Activated CD8-positive, alpha-beta T cell treated with anti-CD3 and anti-CD28 coated beads, Interleukin-2, amount 10 ng/mL, durations not matched to agents 7 days and 5 days (primary cell): ENCODE measurements at regions not wholly inside any gene's neighbourhood (a gene's known extent, or its start where the extent isn't known, plus 50 kb on each side); places are given as distances from the start of the nearest gene placed in this dataset.

ENCODE experiments used
- ATAC-seq: fragments of 150-1000 bp; cut with Tn5 transposase; one replicate; pipeline ENCODE4 v1.10.0; 2021; ENCODE audit warnings: moderate library complexity
- CTCF ChIA-PET: fragments of 350-600 bp; sonication (Branson Sonifier 250); formaldehyde crosslinking; loops from one replicate; lab custom pipeline; 2021; ENCODE audit warnings: antibody characterized with exemption; lab: Charles Lee
- POLR2A ChIA-PET: fragments of 350-600 bp; sonication (Branson Sonifier 250); formaldehyde crosslinking; loops from one replicate; lab custom pipeline; 2021; ENCODE audit warnings: antibody characterized with exemption; lab: Charles Lee
- DNase-seq: peaks from one replicate; pipeline ENCODE4 v3.0.0-alpha.2; 2020
- H3K27ac Mint-ChIP-seq: one replicate; pipeline ENCODE4 v1.8.0; 2021; ENCODE audit warnings: mild to moderate bottlenecking, mixed read lengths
- H3K27me3 Mint-ChIP-seq: one replicate; pipeline ENCODE4 v1.8.0; 2021; ENCODE audit warnings: low read depth, mixed read lengths
- H3K36me3 Mint-ChIP-seq: one replicate; pipeline ENCODE4 v1.8.0; 2021; ENCODE audit warnings: low read depth, mixed read lengths
- H3K4me1 Mint-ChIP-seq: one replicate; pipeline ENCODE4 v1.8.0; 2021; ENCODE audit warnings: low read depth, mixed read lengths
- H3K4me3 Mint-ChIP-seq: one replicate; pipeline ENCODE4 v1.8.0; 2021; ENCODE audit warnings: mild to moderate bottlenecking, mixed read lengths
- H3K9me3 Mint-ChIP-seq: one replicate; pipeline ENCODE4 v1.8.0; 2022; ENCODE audit warnings: mixed read lengths; ENCODE audit not compliant: insufficient read depth

DNA sequence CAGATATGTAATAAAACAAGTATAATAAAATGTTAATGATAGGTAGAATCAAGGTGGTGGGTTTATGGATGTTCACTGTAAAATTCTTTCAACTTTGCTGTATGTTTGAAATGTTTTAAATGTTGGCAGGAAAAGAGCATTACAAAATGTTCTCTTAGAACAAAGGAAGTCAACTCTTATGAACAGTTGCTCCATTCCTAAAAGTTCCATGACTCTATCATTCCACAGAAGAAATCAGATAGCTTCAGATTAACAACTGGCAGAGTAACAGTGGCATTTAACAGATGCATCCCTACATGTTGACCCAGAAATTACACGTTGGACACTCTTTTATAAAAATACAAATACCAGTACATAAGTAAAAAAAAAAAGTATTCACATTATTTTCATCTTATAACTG lies 2023.7 kb downstream of the ARAP2 start:
- H3K4me3 Mint-ChIP-seq, result no peak overlapping the region
- POLR2A ChIA-PET, result no interaction called here
- no peak for ATAC-seq

DNA sequence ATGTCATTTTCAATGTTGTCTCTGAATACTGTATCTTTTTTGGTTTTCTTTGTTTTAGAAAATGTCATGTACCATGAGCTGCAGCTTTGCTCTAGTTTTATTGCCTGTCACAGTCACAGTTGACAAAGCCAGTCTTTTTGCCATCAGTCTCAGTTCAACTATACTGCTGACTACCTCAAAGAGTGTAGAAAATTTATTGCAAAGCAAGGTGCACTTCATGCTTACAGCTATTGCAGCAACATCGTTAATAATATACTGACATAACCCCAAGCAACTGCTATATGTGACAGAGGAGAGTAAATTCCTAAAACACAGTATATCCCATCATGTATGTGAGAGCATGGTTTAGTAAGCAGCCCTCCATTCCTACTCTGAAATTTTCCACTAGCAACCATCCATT lies 2022.3 kb downstream of the ARAP2 start:
- no peaks in the 10 kb centered on the region for H3K27me3 Mint-ChIP-seq
- DNase-seq, result no peak
- no peaks in the 10 kb centered on the region for H3K36me3 Mint-ChIP-seq
- H3K27ac Mint-ChIP-seq, result no peak overlapping the region
- H3K9me3 Mint-ChIP-seq, result peaks cover 7% of the 10 kb centered on the region
- POLR2A ChIA-PET, result no interaction called here
- ATAC-seq, result no peak
- H3K4me3 Mint-ChIP-seq, result no peak overlapping the region
- CTCF ChIA-PET, result no interaction called here
- H3K4me1 Mint-ChIP-seq, result no peaks in the 10 kb centered on the region

More for the DNA sequence above, 2023.7 kb downstream of the ARAP2 start:
- H3K4me1 Mint-ChIP-seq, result no peaks in the 10 kb centered on the region
- DNase-seq, result no peak
- H3K27me3 Mint-ChIP-seq, result no peaks in the 10 kb centered on the region
- H3K27ac Mint-ChIP-seq, result no peak overlapping the region
- CTCF ChIA-PET, result no interaction called here
- no peaks in the 10 kb centered on the region for H3K36me3 Mint-ChIP-seq
- peaks cover 7% of the 10 kb centered on the region for H3K9me3 Mint-ChIP-seq

GRCh38 chr4:34236118-34236517 lies 2008.2 kb downstream of the ARAP2 start:
- ATAC-seq (no peak), DNase-seq (no peak)
- Mint-ChIP-seq H3K36me3 (no peaks in the 10 kb centered on the region), H3K4me1 (no peaks in the 10 kb centered on the region), H3K9me3 (peaks cover 7% of the 10 kb centered on the region), H3K27me3 (no peaks in the 10 kb centered on the region), H3K27ac (no peak overlapping the region), H3K4me3 (no peak overlapping the region)
- POLR2A ChIA-PET, result no interaction called here
- CTCF ChIA-PET, result no interaction called here

DNA sequence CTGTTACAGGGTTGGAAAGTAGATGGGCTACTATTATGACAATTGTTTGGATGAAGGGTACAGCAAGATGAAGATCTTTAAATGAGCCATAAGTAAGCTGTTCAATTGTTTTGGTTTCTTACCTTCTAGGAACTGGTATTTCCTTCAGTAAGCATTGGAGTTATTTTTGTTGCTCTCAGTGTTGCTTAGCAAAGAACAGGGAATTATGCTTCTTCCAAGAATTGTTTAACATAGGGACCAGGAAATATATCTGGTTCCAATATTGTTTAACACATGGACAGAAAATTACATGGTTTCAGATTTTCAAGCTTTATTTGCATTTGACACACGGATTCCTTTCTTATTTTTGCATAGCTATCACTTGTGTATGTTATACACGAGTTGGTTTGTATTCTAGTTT lies 1999.0 kb downstream of the ARAP2 start:
- H3K4me1 Mint-ChIP-seq, result no peaks in the 10 kb centered on the region
- no peak for ATAC-seq
- ChIA-PET CTCF (no interaction called here), POLR2A (no interaction called here)
- no peaks in the 10 kb centered on the region for H3K27me3 Mint-ChIP-seq
- no peak overlapping the region for H3K4me3 Mint-ChIP-seq
- peaks cover 5% of the 10 kb centered on the region for H3K9me3 Mint-ChIP-seq
- no peak overlapping the region for H3K27ac Mint-ChIP-seq
- no peak for DNase-seq
- H3K36me3 Mint-ChIP-seq, result no peaks in the 10 kb centered on the region

GRCh38 chr4:34250562-34250961 lies 1993.8 kb downstream of the ARAP2 start:
- ChIA-PET POLR2A (no interaction called here), CTCF (no interaction called here)
- Mint-ChIP-seq H3K9me3 (peaks cover 11% of the 10 kb centered on the region), H3K36me3 (no peaks in the 10 kb centered on the region), H3K4me3 (no peak overlapping the region), H3K27me3 (no peaks in the 10 kb centered on the region), H3K4me1 (no peaks in the 10 kb centered on the region), H3K27ac (no peak overlapping the region)
- ATAC-seq (no peak), DNase-seq (no peak)

- DNase-seq, result no peak
Measured at GRCh38 chr4:34253239-34253638, 1991.1 kb downstream of the ARAP2 start.

GRCh38 chr4:34258176-34258575 lies 1986.1 kb downstream of the ARAP2 start:
- no peaks in the 10 kb centered on the region for H3K36me3 Mint-ChIP-seq
- POLR2A ChIA-PET, result no interaction called here
- H3K4me3 Mint-ChIP-seq, result no peak overlapping the region
- no peaks in the 10 kb centered on the region for H3K27me3 Mint-ChIP-seq
- CTCF ChIA-PET, result no interaction called here
- DNase-seq, result no peak
- peaks cover 25% of the 10 kb centered on the region for H3K9me3 Mint-ChIP-seq
- no peak overlapping the region for H3K27ac Mint-ChIP-seq
- ATAC-seq, result no peak
- no peaks in the 10 kb centered on the region for H3K4me1 Mint-ChIP-seq

More at GRCh38 chr4:34253239-34253638, 1991.1 kb downstream of the ARAP2 start:
- Mint-ChIP-seq H3K9me3 (peaks cover 24% of the 10 kb centered on the region), H3K27me3 (no peaks in the 10 kb centered on the region), H3K4me1 (no peaks in the 10 kb centered on the region), H3K27ac (no peak overlapping the region), H3K4me3 (no peak overlapping the region), H3K36me3 (no peaks in the 10 kb centered on the region)
- ChIA-PET POLR2A (no interaction called here), CTCF (no interaction called here)
- ATAC-seq, result no peak

GRCh38 chr4:34261799-34262314 lies 1982.5 kb downstream of the ARAP2 start:
- DNase-seq, result no peak
- Mint-ChIP-seq H3K27me3 (no peaks in the 10 kb centered on the region), H3K4me1 (no peaks in the 10 kb centered on the region), H3K27ac (no peak overlapping the region), H3K36me3 (no peaks in the 10 kb centered on the region), H3K4me3 (no peak overlapping the region), H3K9me3 (peaks cover 20% of the 10 kb centered on the region)
- ChIA-PET CTCF (no interaction called here), POLR2A (no interaction called here)
- no peak for ATAC-seq

DNA sequence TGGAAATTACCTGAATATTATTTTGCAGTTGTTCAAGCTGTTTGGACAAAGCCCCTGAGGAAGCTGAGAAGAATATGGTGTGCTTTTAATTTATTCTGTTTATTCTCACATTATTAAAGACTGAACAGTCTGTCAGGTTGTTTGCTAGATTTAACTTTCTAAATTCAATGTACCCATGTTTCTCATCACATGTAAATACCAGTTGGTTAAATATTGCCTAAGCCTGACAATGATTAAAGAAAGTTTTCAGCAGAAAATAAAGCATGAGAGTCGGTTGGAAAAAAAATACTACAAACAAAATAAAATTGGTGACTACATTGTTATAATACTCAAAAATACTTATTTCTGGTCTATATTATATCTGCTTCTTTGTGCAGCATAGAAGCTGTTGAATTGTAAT lies 1974.7 kb downstream of the ARAP2 start:
- DNase-seq (no peak), ATAC-seq (no peak)
- ChIA-PET POLR2A (no interaction called here), CTCF (no interaction called here)
- Mint-ChIP-seq H3K4me1 (no peaks in the 10 kb centered on the region), H3K27ac (no peak overlapping the region), H3K9me3 (peaks cover 8% of the 10 kb centered on the region), H3K27me3 (no peaks in the 10 kb centered on the region), H3K36me3 (no peaks in the 10 kb centered on the region), H3K4me3 (no peak overlapping the region)

- DNase-seq (no peak), ATAC-seq (no peak)
- POLR2A ChIA-PET, result no interaction called here
- peaks cover 3% of the 10 kb centered on the region for H3K9me3 Mint-ChIP-seq
- no peak overlapping the region for H3K27ac Mint-ChIP-seq
- H3K4me1 Mint-ChIP-seq, result no peaks in the 10 kb centered on the region
- H3K4me3 Mint-ChIP-seq, result no peak overlapping the region
- no peaks in the 10 kb centered on the region for H3K27me3 Mint-ChIP-seq
- H3K36me3 Mint-ChIP-seq, result no peaks in the 10 kb centered on the region
- CTCF ChIA-PET, result no interaction called here
Measured at GRCh38 chr4:34271479-34272355, 1972.6 kb downstream of the ARAP2 start.

DNA sequence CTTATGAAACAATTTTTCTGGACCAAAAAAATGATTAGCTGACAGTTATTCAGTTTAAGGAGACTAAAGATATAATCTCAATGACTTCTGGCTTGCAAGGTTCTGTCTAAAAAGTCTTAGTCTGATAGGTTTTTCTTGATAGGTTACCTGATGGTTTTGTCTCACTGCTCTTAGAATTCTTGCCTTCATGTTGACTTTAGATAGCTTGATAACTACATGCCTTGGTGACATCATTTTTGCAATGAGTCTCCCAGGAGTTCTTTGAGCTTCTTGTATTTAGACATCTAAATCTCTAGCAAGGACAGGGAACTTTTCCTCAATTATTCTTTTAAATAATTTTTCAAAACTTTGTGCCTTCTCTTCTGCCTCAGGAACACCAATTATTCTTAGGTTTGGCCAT lies 1965.3 kb downstream of the ARAP2 start:
- Mint-ChIP-seq H3K27ac (no peak overlapping the region), H3K9me3 (peaks cover 5% of the 10 kb centered on the region), H3K4me1 (no peaks in the 10 kb centered on the region), H3K4me3 (no peak overlapping the region), H3K27me3 (no peaks in the 10 kb centered on the region), H3K36me3 (no peaks in the 10 kb centered on the region)
- ChIA-PET POLR2A (no interaction called here), CTCF (no interaction called here)
- ATAC-seq (no peak), DNase-seq (no peak)

DNA sequence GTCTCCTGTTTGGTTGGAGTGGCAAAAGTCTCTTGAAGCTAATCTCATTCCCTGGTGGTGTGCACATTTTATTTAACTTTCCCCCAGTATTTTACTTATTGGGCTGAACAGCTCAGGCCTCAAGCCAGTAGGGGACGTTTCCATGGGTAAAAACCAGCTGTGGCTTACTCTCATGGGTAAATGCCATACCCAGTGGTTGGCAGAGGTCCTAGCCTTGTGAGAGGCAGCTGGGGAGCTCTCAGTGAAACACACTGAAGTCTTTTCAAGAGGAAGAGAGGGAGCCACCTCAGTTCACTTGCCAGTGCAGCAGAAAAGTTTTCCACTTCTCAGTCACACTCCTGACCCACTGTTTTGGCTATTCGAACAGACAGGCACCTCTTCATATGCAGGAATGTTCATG lies 1964.2 kb downstream of the ARAP2 start:
- Mint-ChIP-seq H3K36me3 (no peaks in the 10 kb centered on the region), H3K4me3 (no peak overlapping the region), H3K9me3 (peaks cover 5% of the 10 kb centered on the region), H3K27ac (no peak overlapping the region), H3K27me3 (no peaks in the 10 kb centered on the region), H3K4me1 (no peaks in the 10 kb centered on the region)
- no peak for DNase-seq
- ATAC-seq, result no peak
- ChIA-PET CTCF (no interaction called here), POLR2A (no interaction called here)
